IMR-90 (cell line): ENCODE measurements at regions not wholly inside any gene's neighbourhood (a gene's known extent, or its start where the extent isn't known, plus 50 kb on each side); places are given as distances from the start of the nearest gene placed in this dataset.

Experiments
- ATAC-seq: fragments of 200-7000 bp; cut with Tn5 transposase; 2 replicates; pipeline ENCODE4 v1.9.1; 2020; ENCODE audit warnings: low read depth, mild to moderate bottlenecking, moderate library complexity
- BruUV-seq: library from RNA; stranded (reverse); fragments of 400-500 nt; replicated peaks from 2 replicates; lab custom pipeline; 2021; lab: Mats Ljungman, UMichigan
- CTCF ChIA-PET: fragments of 300-600 bp; formaldehyde crosslinking; extraction: SDS; loops from one replicate; lab custom pipeline; 2021; ENCODE audit warnings: antibody characterized with exemption; lab: Yijun Ruan, JAX
- POLR2A ChIA-PET: fragments of 300-600 bp; sonication (Branson Sonifier 250); formaldehyde crosslinking; loops from one replicate; lab custom pipeline; 2022; ENCODE audit warnings: antibody characterized with exemption; ENCODE audit not compliant: unreplicated experiment; lab: Charles Lee
- DNase-seq: peaks from one replicate; pipeline ENCODE4 v3.0.0; 2013
- H2AFZ ChIP-seq: replicated peaks from 2 replicates; pipeline ENCODE3; 2013; ENCODE audit warnings: low read length, mild to moderate bottlenecking; ENCODE audit not compliant: poor library complexity
- H2AK5ac ChIP-seq: 2 replicates; pipeline ENCODE4 v1.6.1; 2013; ENCODE audit warnings: low read depth, low read length, inconsistent platforms
- H2AK9ac ChIP-seq: replicated peaks from 2 replicates; pipeline ENCODE3; 2013; ENCODE audit warnings: mild to moderate bottlenecking, low read depth, low read length, moderate library complexity; ENCODE audit not compliant: poor library complexity
- H2BK120ac ChIP-seq: 2 replicates; pipeline ENCODE4 v1.6.1; 2013; ENCODE audit warnings: low read depth, low read length, inconsistent platforms
- H2BK15ac ChIP-seq: 3 replicates; pipeline ENCODE4 v1.6.1; 2013; ENCODE audit warnings: low read depth, low read length, inconsistent platforms
- H2BK20ac ChIP-seq: 2 replicates; pipeline ENCODE4 v1.6.1; 2013; ENCODE audit warnings: low read depth, mild to moderate bottlenecking, inconsistent platforms, low read length, moderate library complexity
- H2BK5ac ChIP-seq: 2 replicates; pipeline ENCODE4 v1.6.1; 2013; ENCODE audit warnings: mild to moderate bottlenecking, low read depth, low read length, inconsistent platforms; ENCODE audit not compliant: poor library complexity, severe bottlenecking
- H3K14ac ChIP-seq: replicated peaks from 2 replicates; pipeline ENCODE4 v1.6.1; 2013; ENCODE audit warnings: low read depth, low read length, inconsistent platforms
- H3K18ac ChIP-seq: 2 replicates; pipeline ENCODE4 v1.6.1; 2013; ENCODE audit warnings: low read depth, low read length, control low read depth
- H3K23ac ChIP-seq: 2 replicates; pipeline ENCODE4 v1.6.1; 2013; ENCODE audit warnings: low read depth, low read length, inconsistent platforms
- H3K27ac ChIP-seq: 2 replicates; pipeline ENCODE4 v1.5.1; 2013; ENCODE audit warnings: mild to moderate bottlenecking, control low read depth, low read length; ENCODE audit not compliant: insufficient read depth
- H3K27me3 ChIP-seq: 2 replicates; pipeline ENCODE4 v1.6.1; 2013; ENCODE audit warnings: low read length; ENCODE audit not compliant: control insufficient read depth, insufficient read depth
- H3K36me3 ChIP-seq: 2 replicates; pipeline ENCODE4 v1.6.1; 2013; ENCODE audit warnings: low read length, mixed read lengths; ENCODE audit not compliant: control insufficient read depth, insufficient read depth
- H3K4ac ChIP-seq: 2 replicates; pipeline ENCODE4 v1.6.1; 2013; ENCODE audit warnings: low read depth, low read length, inconsistent platforms
- H3K4me1 ChIP-seq: 2 replicates; pipeline ENCODE4 v1.6.1; 2013; ENCODE audit warnings: low read length, mixed read lengths; ENCODE audit not compliant: control insufficient read depth, insufficient read depth
- H3K4me2 ChIP-seq: 2 replicates; pipeline ENCODE4 v1.6.1; 2013; ENCODE audit warnings: low read depth, mild to moderate bottlenecking, control low read depth, low read length, moderate library complexity
- H3K4me3 ChIP-seq: 2 replicates; pipeline ENCODE4 v1.5.1; 2013; ENCODE audit warnings: low read depth, mild to moderate bottlenecking, control low read depth, low read length, moderate library complexity; ENCODE audit not compliant: insufficient read depth
- H3K56ac ChIP-seq: 2 replicates; pipeline ENCODE4 v1.6.1; 2013; ENCODE audit warnings: low read length, inconsistent platforms; ENCODE audit not compliant: insufficient read depth; ENCODE audit errors: extremely low read depth
- H3K79me1 ChIP-seq, 2 experiments: 2 replicates each; pipeline ENCODE4 v1.6.1; 2013; ENCODE audit warnings: low read length in 2 of 2, inconsistent platforms in 1 of 2, low read depth in 1 of 2
- H3K9ac ChIP-seq: 2 replicates; pipeline ENCODE4 v1.6.1; 2013; ENCODE audit warnings: low read depth, low read length, control low read depth
- H3K9me1 ChIP-seq: 2 replicates; pipeline ENCODE4 v1.6.1; 2013; ENCODE audit warnings: low read length, inconsistent platforms; ENCODE audit not compliant: insufficient read depth
- H3K9me3 ChIP-seq: 2 replicates; pipeline ENCODE4 v1.6.1; 2013; ENCODE audit warnings: low read length; ENCODE audit not compliant: control insufficient read depth, insufficient read depth
- H4K20me1 ChIP-seq: 2 replicates; pipeline ENCODE4 v1.6.1; 2013; ENCODE audit warnings: low read length, inconsistent platforms; ENCODE audit not compliant: insufficient read depth
- H4K5ac ChIP-seq: 2 replicates; pipeline ENCODE4 v1.6.1; 2013; ENCODE audit warnings: mild to moderate bottlenecking, low read depth, low read length, control low read depth
- H4K8ac ChIP-seq, 2 experiments: 2 replicates each; pipeline ENCODE4 v1.6.1; 2013; ENCODE audit warnings: low read depth in 2 of 2, low read length in 2 of 2, control low read depth in 1 of 2, inconsistent platforms in 1 of 2
- H4K91ac ChIP-seq: 2 replicates; pipeline ENCODE4 v1.6.1; 2013; ENCODE audit warnings: low read depth, low read length, inconsistent platforms; ENCODE audit not compliant: insufficient read depth
- MXI1 ChIP-seq: IDR thresholded peaks from 2 replicates; pipeline ENCODE4 v1.6.1; 2012; ENCODE audit warnings: low read depth, mild to moderate bottlenecking, low read length, moderate library complexity, borderline replicate concordance
- RCOR1 ChIP-seq: IDR thresholded peaks from 2 replicates; pipeline ENCODE4 v1.6.1; 2012; ENCODE audit warnings: mild to moderate bottlenecking, low read length, improper control_type of control experiment; ENCODE audit not compliant: insufficient replicate concordance
- WGBS, 2 experiments: methylation state at CpG; one replicate each; pipeline versions ENCODE4 v1.1.5 to v1.1.7; 2013; ENCODE audit warnings: missing lambda C conversion rate in 2 of 2; ENCODE audit not compliant: insufficient read length in 1 of 2; ENCODE audit errors: extremely low coverage in 2 of 2; 5-methylcytosine and 5-hydroxymethylcytosine counted together
- dilution Hi-C: fragments of 300-500 bp; cut with HindIII; formaldehyde crosslinking; loops from one replicate; pipeline ENCODE4 v1.14.3; 2018; ENCODE audit warnings: low sequenced_read_pairs; ENCODE audit not compliant: unreplicated experiment
- in situ Hi-C: fragments of 300-500 bp; cut with MboI; formaldehyde crosslinking; loops from 3 replicates; pipeline ENCODE4 v1.14.3; 2019; ENCODE audit warnings: low sequenced_read_pairs, inconsistent platforms, mixed read lengths
- intact Hi-C: fragments of 100-400 bp; cut with micrococcal nuclease; formaldehyde crosslinking; loops from 2 replicates; pipeline ENCODE4 v1.10.0; 2022

GRCh38 chr3:1726741-1727140 is 371.9 kb upstream of the CNTN4 start:
- no peak overlapping the region for H2BK120ac ChIP-seq
- intact Hi-C loops: no loop called here
- H3K27ac ChIP-seq: no peak overlapping the region
- no peaks in the 10 kb centered on the region for H3K36me3 ChIP-seq
- dilution Hi-C loops: no loop called here
- no peaks in the 10 kb centered on the region for H3K79me1 ChIP-seq
- 100% methylated on average over 1 of the region's 3 CpGs; no CpG with 5 or more reads in 1 of the 2 experiments for WGBS, 2 experiments
- CTCF ChIA-PET: no interaction called here
- H4K5ac ChIP-seq: no peak overlapping the region
- no peak overlapping the region for H4K91ac ChIP-seq
- H3K14ac ChIP-seq: no peak overlapping the region
- H2AK5ac ChIP-seq: no peak overlapping the region
- no peak overlapping the region for H3K4me2 ChIP-seq
- no peaks in the 10 kb centered on the region for H3K9me1 ChIP-seq
- H3K23ac ChIP-seq: no peak overlapping the region
- H2BK5ac ChIP-seq: no peak overlapping the region
- H3K18ac ChIP-seq: no peak overlapping the region
- H2AFZ ChIP-seq: no peak overlapping the region
- no peaks in the 10 kb centered on the region for H3K27me3 ChIP-seq
- TF ChIP-seq MXI1: no peak
- TF ChIP-seq RCOR1: no peak
- no peaks in the 10 kb centered on the region for H4K20me1 ChIP-seq
- H2AK9ac ChIP-seq: no peak overlapping the region
- no peak overlapping the region for H3K9ac ChIP-seq
- POLR2A ChIA-PET: no interaction called here
- H2BK20ac ChIP-seq: no peak overlapping the region
- DNase-seq (no peak), ATAC-seq (no peak)
- H4K8ac ChIP-seq: no peak overlapping the region
- H3K4ac ChIP-seq: no peak overlapping the region
- no peaks in the 10 kb centered on the region for H3K4me1 ChIP-seq
- in situ Hi-C loops: no loop called here
- no peak overlapping the region for H2BK15ac ChIP-seq
- H3K56ac ChIP-seq: no peak overlapping the region
- no peak overlapping the region for H3K4me3 ChIP-seq
- BruUV-seq: no TSS peak
- peaks cover 2% of the 10 kb centered on the region; the same call in 1 of the 2 replicates for H3K9me3 ChIP-seq
